ENCODE measurements at regions not wholly inside any gene's neighbourhood (a gene's known extent, or its start where the extent isn't known, plus 50 kb on each side); places are given as distances from the start of the nearest gene placed in this dataset.
"Not testable (repeated sequence)": the region's sequence is repeated elsewhere in the genome, so short reads cannot be mapped to it uniquely, and the experiment has no call there.

DNA sequence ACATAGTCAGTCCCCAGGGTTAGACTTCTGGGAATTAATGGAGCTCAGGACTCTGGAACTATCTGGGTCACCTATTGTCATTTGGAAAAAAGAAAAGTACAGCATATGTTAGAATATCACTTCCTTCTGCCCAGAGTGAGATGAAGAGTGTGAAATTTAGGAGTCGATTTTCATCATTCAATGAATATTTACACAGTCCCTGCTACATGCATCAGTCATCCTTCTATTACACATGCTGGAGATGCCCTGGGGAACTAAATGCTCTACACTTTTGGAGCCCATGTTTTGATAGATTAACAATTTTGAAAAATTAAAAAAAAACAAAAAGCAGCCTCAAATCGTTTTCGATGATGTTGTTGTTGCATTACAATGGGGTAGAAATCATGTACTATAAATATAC is 315.4 kb downstream of the ALDH8A1 start:
- DNase-seq, result no peak
- no peak for TF ChIP-seq CTCF (IDR thresholded peaks at IDR 0.05)
- Mint-ChIP-seq H3K27me3 (ENCODE audit: low read depth, poor library complexity) (peaks cover 3% of the 10 kb centered on the region), H3K9me3 (peaks cover 13% of the 10 kb centered on the region), H3K27ac (no peak overlapping the region), H3K4me1 (peaks cover 6% of the 10 kb centered on the region), H3K36me3 (ENCODE audit: low read depth) (no peaks in the 10 kb centered on the region), H3K4me3 (no peak overlapping the region)

DNA sequence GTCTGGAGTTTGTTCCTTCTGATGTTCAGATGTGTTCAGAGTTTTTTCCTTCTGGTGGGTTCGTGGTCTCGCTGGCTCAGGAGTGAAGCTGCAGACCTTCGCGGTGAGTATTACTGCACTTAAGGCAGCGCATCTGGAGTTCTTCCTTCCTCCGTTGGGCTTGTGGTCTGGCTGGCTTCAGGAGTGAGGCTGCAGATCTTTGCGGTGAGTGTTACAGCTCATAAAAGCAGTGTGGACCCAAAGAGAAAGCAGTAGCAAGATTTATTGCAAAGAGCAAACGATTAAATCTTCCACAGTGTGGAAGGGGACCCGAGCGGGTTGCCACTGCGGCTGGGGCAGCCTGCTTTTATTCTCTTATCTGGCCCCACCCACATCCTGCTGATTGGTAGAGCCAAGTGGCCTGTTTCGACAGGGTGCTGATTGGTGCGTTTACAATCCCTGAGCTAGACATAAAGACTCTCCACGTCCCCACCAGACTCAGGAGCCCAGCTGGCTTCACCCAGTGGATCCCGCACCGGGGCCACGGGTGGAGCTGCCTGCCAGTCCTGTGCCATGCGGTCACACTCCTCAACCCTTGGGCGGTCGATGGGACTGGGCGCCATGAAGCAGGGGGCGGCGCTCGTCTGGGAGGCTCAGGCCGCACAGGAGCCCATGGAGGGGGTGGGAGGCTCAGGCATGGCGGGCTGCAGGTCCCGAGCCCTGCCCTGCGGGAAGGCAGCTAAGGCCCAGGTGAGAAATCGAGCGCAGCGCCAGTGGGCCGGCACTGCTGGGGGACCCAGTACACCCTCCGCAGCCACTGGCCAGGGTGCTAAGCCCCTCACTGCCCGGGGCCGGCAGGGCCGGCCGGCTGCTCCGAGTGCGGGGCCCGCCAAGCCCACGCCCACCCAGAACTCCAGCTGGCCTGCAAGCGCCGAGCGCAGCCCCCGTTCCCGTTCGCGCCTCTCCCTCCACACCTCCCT is 315.3 kb upstream of the SGK1 start:
- DNase-seq; H3K27me3 Mint-ChIP-seq (ENCODE audit: low read depth, poor library complexity); H3K36me3 Mint-ChIP-seq (ENCODE audit: low read depth); H3K4me3 Mint-ChIP-seq: not testable (repeated sequence)
- Mint-ChIP-seq H3K9me3 (peaks cover 13% of the 10 kb centered on the region), H3K27ac (peak overlapping the region; percentile 36), H3K4me1 (peaks cover 11% of the 10 kb centered on the region)

GRCh38 chr6:134632024-134632423 is 314.1 kb upstream of the SGK1 start:
- no peak overlapping the region for H3K27ac Mint-ChIP-seq
- peaks cover 13% of the 10 kb centered on the region for H3K9me3 Mint-ChIP-seq
- H3K36me3 Mint-ChIP-seq (ENCODE audit: low read depth), result no peaks in the 10 kb centered on the region
- no peak for TF ChIP-seq CTCF (IDR thresholded peaks at IDR 0.05)
- H3K4me1 Mint-ChIP-seq, result peaks cover 11% of the 10 kb centered on the region
- no peak overlapping the region for H3K4me3 Mint-ChIP-seq
- H3K27me3 Mint-ChIP-seq (ENCODE audit: low read depth, poor library complexity), result peaks cover 3% of the 10 kb centered on the region
- DNase-seq, result no peak

- H3K4me3 Mint-ChIP-seq, result no peak overlapping the region
- H3K27ac Mint-ChIP-seq, result no peak overlapping the region
- no peaks in the 10 kb centered on the region for H3K36me3 Mint-ChIP-seq (ENCODE audit: low read depth)
- DNase-seq, result no peak
- H3K9me3 Mint-ChIP-seq, result peaks cover 13% of the 10 kb centered on the region
- H3K4me1 Mint-ChIP-seq, result peaks cover 9% of the 10 kb centered on the region
- peaks cover 3% of the 10 kb centered on the region for H3K27me3 Mint-ChIP-seq (ENCODE audit: low read depth, poor library complexity)
- no peak for TF ChIP-seq CTCF (IDR thresholded peaks at IDR 0.05)
These were observed 313.5 kb upstream of the SGK1 start for GRCh38 chr6:134631398-134631924.

- Mint-ChIP-seq H3K27me3 (ENCODE audit: low read depth, poor library complexity) (peaks cover 3% of the 10 kb centered on the region), H3K4me3 (no peak overlapping the region)
- no peak for DNase-seq
These were observed 312.7 kb upstream of the SGK1 start for GRCh38 chr6:134630508-134631121.

More at GRCh38 chr6:134630508-134631121, 312.7 kb upstream of the SGK1 start:
- Mint-ChIP-seq H3K27ac (no peak overlapping the region), H3K4me1 (peaks cover 4% of the 10 kb centered on the region), H3K36me3 (ENCODE audit: low read depth) (no peaks in the 10 kb centered on the region), H3K9me3 (peaks cover 13% of the 10 kb centered on the region)
- TF ChIP-seq CTCF (IDR thresholded peaks at IDR 0.05), result no peak
